H1 (cell line): ENCODE measurements at regions not wholly inside any gene's neighbourhood (a gene's known extent, or its start where the extent isn't known, plus 50 kb on each side); places are given as distances from the start of the nearest gene placed in this dataset.

Experiments used
- CBX8 ChIP-seq: fragments of 300-800, 300-1000 bp; sonication (generic); IDR thresholded peaks from 2 replicates; pipeline ENCODE4 v1.7.1; 2016; ENCODE audit warnings: low read depth, low read length, borderline replicate concordance
- JUND ChIP-seq: IDR thresholded peaks from 2 replicates; pipeline ENCODE4 v1.6.1; 2011; ENCODE audit warnings: mild to moderate bottlenecking, improper control_type of control experiment, low read length
- POLR2AphosphoS5 ChIP-seq: IDR thresholded peaks from 2 replicates; pipeline ENCODE4 v1.6.1; 2011; ENCODE audit warnings: low read depth, low read length
- TAF1 ChIP-seq: IDR thresholded peaks from 2 replicates; pipeline ENCODE4 v1.6.1; 2011; ENCODE audit warnings: mild to moderate bottlenecking, low read depth, low read length

DNA sequence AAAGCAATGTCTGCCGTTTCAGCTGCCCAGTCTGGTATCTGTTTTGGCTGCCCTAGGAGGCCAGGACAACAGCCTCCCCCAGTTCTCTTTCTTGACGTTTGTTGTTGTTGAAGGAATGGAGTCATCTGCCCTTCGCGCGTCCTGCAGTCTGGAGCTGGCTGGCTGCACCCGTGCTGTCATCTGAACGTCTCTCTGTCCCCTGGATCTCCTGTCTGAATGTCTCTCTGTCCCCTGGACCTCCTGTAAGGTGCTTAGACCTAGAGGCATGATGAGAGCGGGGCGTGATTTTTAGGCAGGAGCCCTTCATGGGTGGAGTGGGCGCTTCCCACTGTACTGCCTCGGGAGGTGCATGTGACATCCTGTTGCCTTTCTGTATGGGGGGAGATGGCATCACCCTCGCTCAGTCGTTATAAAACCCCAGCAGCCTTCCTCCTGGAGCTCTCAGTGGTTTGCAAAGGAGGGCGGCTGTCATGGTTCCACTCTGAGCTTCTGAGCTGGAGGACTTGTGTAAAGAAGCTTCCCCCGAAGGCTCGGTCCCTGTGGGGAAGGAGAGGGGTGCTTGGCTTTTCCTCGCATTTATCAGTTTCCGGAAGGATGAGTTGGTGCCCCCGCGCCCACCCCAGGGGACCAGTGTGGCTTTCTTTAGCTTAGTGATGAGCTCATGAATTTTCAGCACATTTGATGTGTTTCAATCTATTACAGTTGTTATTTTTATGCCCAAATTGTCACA is 49.8 kb upstream of the OLFM1 start:
- TF ChIP-seq TAF1: no peak
- TF ChIP-seq JUND: no peak
- no peak for TF ChIP-seq CBX8
- TF ChIP-seq POLR2AphosphoS5: no peak
